ENCODE measurements at regions not wholly inside any gene's neighbourhood (a gene's known extent, or its start where the extent isn't known, plus 50 kb on each side); places are given as distances from the start of the nearest gene placed in this dataset.

DNA sequence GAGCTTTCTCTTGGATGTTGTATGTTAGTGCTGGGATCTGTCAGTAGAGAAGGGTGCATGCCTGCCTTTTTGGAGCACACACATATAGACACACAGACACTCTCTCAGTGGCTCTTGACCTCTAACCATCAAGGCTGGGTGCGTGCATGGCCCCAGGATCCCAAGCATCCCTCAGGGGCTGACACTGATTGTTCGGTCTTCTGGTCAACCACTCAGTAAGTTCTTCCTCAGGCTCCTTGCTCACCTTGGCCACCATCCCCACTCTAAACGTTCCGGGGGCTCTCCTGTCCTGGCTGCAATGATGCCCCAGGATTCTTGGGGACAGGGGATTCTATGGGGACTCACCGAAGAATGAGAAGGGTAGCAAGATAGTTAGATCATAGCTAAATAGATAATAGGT, 179.6 kb downstream of the SHOX start:
- H3K9me3 ChIP-seq (ENCODE audit: low read length) = no peaks in the 10 kb centered on the region
- H2AFZ ChIP-seq (ENCODE audit: low read depth, low read length) = no peak overlapping the region
- H3K36me3 ChIP-seq (ENCODE audit: insufficient read depth, low read length) = no peaks in the 10 kb centered on the region
- H3K27me3 ChIP-seq (ENCODE audit: insufficient read depth, low read length) = peaks cover 10% of the 10 kb centered on the region
- no peak overlapping the region for H3K4me3 ChIP-seq (ENCODE audit: low read length)
- no peaks in the 10 kb centered on the region for H3K4me1 ChIP-seq (ENCODE audit: insufficient read depth, low read length)

DNA sequence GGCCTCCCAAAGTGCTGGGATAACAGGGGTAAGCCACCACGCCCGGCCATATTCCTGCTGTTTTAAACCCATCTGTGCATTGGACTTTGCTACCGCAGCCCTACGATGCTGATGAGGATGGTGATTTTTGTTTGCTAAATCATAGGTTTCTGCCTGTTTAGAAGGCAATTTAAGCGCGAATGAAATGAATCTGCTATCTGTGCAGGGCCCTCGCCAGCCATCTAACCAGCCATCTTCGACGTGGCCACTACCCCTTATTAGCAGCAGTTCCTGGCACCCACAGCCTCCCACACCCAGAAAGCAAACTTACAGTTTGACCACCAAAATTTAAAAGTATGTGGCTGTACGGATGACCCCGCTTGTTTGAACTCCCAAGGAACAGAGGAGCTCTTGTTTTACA, 178.5 kb downstream of the SHOX start:
- H2AFZ ChIP-seq (ENCODE audit: low read depth, low read length) = no peak overlapping the region
- H3K4me3 ChIP-seq (ENCODE audit: low read length) = no peak overlapping the region
- H3K9me3 ChIP-seq (ENCODE audit: low read length) = no peaks in the 10 kb centered on the region
- H3K27me3 ChIP-seq (ENCODE audit: insufficient read depth, low read length) = peaks cover 10% of the 10 kb centered on the region
- H3K4me1 ChIP-seq (ENCODE audit: insufficient read depth, low read length) = no peaks in the 10 kb centered on the region
- no peaks in the 10 kb centered on the region for H3K36me3 ChIP-seq (ENCODE audit: insufficient read depth, low read length)

DNA sequence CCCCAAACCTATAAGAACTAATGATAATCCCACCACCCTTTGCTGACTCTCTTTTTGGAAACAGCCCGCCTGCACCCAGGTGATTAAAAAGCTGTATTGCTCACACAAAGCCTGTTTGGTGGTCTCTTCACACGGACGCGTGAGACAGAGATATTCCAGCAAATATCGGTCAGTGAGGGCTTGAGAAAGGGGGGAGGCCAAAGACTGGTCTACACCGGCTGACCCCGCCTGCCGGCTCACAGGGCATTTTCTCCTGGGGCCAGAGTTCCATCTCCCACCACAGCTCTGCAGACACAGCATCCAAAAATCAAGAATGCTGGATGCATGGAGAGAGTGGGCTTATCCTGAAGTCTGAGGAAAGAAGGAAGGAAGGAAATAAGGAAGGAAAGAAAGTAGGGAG, 176.0 kb downstream of the SHOX start:
- no peaks in the 10 kb centered on the region for H3K36me3 ChIP-seq (ENCODE audit: insufficient read depth, low read length)
- no peak overlapping the region for H2AFZ ChIP-seq (ENCODE audit: low read depth, low read length)
- H3K4me1 ChIP-seq (ENCODE audit: insufficient read depth, low read length) = no peaks in the 10 kb centered on the region
- peaks cover 10% of the 10 kb centered on the region for H3K27me3 ChIP-seq (ENCODE audit: insufficient read depth, low read length)
- H3K9me3 ChIP-seq (ENCODE audit: low read length) = no peaks in the 10 kb centered on the region
- H3K4me3 ChIP-seq (ENCODE audit: low read length) = no peak overlapping the region

DNA sequence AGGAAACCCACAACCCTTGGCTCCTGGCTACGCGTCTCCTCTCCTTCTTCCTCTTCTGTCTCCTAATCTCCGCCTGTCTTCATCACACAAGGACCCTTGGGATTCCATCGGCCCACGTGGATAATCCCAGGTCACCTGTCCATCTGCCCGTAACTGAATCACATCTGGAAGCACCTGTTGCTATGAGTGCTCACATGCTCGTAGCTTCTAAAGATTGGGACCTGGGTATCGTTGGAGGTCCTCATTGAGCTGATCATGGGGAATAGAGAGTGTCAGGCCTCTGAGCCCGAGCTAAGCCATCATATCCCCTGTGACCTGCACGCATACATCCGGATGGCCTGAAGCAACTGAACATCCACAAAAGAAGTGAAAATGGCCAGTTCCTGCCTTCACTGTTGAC, 175.4 kb downstream of the SHOX start:
- no peak overlapping the region for H2AFZ ChIP-seq (ENCODE audit: low read depth, low read length)
- H3K27me3 ChIP-seq (ENCODE audit: insufficient read depth, low read length) = peaks cover 10% of the 10 kb centered on the region
- H3K4me1 ChIP-seq (ENCODE audit: insufficient read depth, low read length) = no peaks in the 10 kb centered on the region
- H3K9me3 ChIP-seq (ENCODE audit: low read length) = no peaks in the 10 kb centered on the region
- H3K4me3 ChIP-seq (ENCODE audit: low read length) = no peak overlapping the region
- H3K36me3 ChIP-seq (ENCODE audit: insufficient read depth, low read length) = no peaks in the 10 kb centered on the region

DNA sequence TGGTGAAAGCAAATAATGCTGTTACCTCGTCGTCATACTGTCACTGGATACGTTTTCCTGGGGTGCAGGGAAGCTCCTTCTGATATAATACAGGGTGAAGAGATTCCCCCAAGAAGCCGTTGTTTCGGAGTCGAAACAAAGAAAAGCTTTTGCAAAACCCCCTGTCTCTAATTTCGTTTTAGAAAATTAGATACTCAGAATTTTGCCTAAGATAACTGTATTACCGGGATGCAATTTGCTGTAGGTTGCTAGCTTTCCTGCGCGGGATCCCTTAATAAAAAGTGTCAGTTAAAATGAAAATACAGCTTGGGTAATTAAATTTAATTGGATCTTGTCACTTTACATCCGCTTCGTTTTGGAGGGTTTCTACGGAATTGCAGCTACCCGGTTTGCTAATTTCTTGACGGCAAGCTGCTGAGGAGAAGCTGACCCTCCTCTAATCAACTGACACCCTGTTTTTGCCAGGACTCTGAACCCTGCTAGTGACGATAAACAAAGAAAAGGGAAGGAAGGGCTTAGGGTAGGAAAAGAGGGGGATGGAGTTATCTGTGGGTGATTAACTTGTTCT, 174.6 kb downstream of the SHOX start:
- H2AFZ ChIP-seq (ENCODE audit: low read depth, low read length) = no peak overlapping the region
- peaks cover 10% of the 10 kb centered on the region for H3K27me3 ChIP-seq (ENCODE audit: insufficient read depth, low read length)
- H3K4me3 ChIP-seq (ENCODE audit: low read length) = no peak overlapping the region
- H3K9me3 ChIP-seq (ENCODE audit: low read length) = no peaks in the 10 kb centered on the region
- no peaks in the 10 kb centered on the region for H3K36me3 ChIP-seq (ENCODE audit: insufficient read depth, low read length)
- no peaks in the 10 kb centered on the region for H3K4me1 ChIP-seq (ENCODE audit: insufficient read depth, low read length)

DNA sequence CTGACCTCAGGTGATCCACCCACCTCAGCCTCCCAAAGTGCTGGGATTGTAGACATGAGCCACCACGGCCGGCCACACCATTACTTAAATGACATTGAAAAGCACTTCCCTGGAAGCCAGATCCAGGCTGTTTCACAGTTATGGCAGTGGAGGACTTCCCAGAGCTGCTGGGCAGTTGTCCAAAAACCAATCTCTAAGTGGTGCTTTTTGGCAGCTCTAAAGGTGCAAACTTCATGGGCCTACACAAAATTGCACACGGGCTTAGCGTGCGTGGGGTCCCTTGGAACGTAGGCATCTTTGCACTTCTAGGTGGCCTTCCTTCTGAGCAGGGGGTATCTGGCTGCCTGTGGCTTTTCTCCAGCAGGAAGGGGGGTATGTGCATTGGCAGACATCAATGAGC, 172.3 kb downstream of the SHOX start:
- Histone ChIP-seq H3K9me3 (ENCODE audit: low read length) (no peaks in the 10 kb centered on the region), H2AFZ (ENCODE audit: low read depth, low read length) (no peak overlapping the region), H3K36me3 (ENCODE audit: insufficient read depth, low read length) (no peaks in the 10 kb centered on the region), H3K4me1 (ENCODE audit: insufficient read depth, low read length) (no peaks in the 10 kb centered on the region), H3K27me3 (ENCODE audit: insufficient read depth, low read length) (peaks cover 10% of the 10 kb centered on the region), H3K4me3 (ENCODE audit: low read length) (no peak overlapping the region)

DNA sequence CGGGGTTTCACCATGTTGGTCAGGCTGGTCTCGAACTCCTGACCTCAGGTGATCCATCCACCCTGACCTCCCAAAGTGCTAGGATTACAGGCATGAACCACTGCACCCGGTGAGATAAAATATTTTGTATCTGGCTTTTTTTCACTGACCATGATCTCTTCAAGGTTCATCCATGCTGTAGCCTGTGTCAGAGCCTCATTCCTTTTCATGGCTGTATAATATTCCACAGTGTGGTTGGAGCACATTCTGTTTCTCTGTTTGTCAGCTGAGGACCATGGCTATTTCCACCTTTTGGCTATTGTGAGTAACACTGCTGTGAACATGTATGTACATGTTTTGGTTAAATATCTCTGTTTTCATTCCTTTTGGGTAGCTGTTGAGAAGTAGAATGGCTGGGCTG, 169.2 kb downstream of the SHOX start:
- H3K36me3 ChIP-seq (ENCODE audit: insufficient read depth, low read length) = no peaks in the 10 kb centered on the region
- H2AFZ ChIP-seq (ENCODE audit: low read depth, low read length) = no peak overlapping the region
- no peaks in the 10 kb centered on the region for H3K27me3 ChIP-seq (ENCODE audit: insufficient read depth, low read length)
- no peak overlapping the region for H3K4me3 ChIP-seq (ENCODE audit: low read length)
- no peaks in the 10 kb centered on the region for H3K9me3 ChIP-seq (ENCODE audit: low read length)
- no peaks in the 10 kb centered on the region for H3K4me1 ChIP-seq (ENCODE audit: insufficient read depth, low read length)

DNA sequence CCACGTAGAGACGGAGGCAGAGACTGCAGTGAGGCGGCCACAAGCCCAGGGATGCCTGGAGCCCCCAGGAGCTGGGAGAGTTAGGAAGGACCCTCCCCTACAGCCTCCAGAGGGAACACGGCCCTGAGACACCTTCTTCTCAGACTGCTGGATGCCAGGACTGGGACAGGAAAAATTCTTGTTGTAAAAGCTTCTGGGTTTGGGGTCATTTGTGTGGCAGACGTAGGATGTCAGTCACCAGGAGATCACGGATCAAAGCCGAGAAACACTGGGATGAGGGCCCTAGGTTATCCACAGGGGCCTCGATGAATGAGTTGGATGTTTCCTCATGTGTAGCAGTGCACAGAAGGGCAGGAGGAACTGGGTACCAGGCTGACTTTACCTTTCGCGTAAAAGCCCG, 163.7 kb downstream of the SHOX start:
- Histone ChIP-seq H3K36me3 (ENCODE audit: insufficient read depth, low read length) (no peaks in the 10 kb centered on the region), H3K9me3 (ENCODE audit: low read length) (no peaks in the 10 kb centered on the region), H3K4me3 (ENCODE audit: low read length) (no peak overlapping the region), H3K27me3 (ENCODE audit: insufficient read depth, low read length) (peaks cover 16% of the 10 kb centered on the region), H3K4me1 (ENCODE audit: insufficient read depth, low read length) (no peaks in the 10 kb centered on the region), H2AFZ (ENCODE audit: low read depth, low read length) (no peak overlapping the region)

DNA sequence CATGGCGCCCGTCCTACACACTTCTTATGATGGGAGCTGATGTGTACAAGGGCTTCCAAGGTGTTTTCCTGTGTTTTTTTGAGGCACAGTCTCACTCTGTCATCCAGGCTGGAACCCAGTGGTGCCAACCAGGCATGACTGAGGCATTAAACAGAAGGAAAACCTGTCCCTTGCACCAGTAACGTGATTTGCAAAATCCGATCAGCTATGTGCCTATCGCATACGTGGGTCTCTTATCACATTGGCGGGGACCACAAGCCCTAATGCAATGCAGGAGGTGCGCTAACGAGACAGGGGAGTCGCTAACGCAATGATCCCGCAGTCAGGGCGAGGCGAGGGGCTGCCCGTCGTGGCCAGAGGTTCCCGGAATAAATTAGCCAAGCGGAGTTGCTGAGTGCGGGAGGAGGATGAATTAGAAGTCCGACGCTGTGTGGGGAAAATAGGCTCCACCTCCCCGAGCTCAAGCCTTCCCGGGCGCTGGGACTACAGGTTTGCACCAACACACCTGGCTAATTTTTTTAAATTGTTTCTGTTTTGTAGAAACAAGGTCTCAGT, 162.7 kb downstream of the SHOX start:
- H3K4me3 ChIP-seq (ENCODE audit: low read length) = no peak overlapping the region
- H3K9me3 ChIP-seq (ENCODE audit: low read length) = no peaks in the 10 kb centered on the region
- no peaks in the 10 kb centered on the region for H3K36me3 ChIP-seq (ENCODE audit: insufficient read depth, low read length)
- H2AFZ ChIP-seq (ENCODE audit: low read depth, low read length) = no peak overlapping the region
- H3K27me3 ChIP-seq (ENCODE audit: insufficient read depth, low read length) = peaks cover 16% of the 10 kb centered on the region
- no peaks in the 10 kb centered on the region for H3K4me1 ChIP-seq (ENCODE audit: insufficient read depth, low read length)

DNA sequence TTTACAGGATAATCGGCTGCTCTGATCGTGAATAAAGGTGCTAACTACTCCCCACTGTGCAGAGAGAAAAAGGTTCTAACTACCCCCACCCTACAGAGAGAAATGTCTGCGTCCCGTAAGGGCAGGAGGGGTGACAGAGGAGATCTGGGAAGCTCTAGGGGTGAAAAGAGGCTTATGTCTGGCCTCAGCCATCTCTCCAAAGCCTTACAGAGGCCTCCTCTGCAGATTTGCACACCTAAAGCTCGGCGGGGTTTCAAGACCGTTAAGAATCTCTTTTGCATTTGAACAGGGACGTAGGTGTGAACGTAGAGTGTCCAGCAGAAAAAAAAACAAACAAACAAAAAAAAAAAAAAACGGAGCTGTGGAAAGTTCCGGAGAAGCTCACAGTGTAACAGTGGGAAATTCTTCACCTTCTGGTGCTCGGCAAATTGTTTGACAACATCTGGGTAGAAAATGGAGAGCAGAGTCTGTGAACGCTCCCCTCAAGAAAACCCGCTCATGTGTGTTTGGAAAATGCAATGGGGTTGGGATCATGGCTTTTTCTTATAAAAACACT, 161.0 kb downstream of the SHOX start:
- Histone ChIP-seq H2AFZ (ENCODE audit: low read depth, low read length) (no peak overlapping the region), H3K27me3 (ENCODE audit: insufficient read depth, low read length) (peaks cover 16% of the 10 kb centered on the region), H3K4me3 (ENCODE audit: low read length) (no peak overlapping the region), H3K4me1 (ENCODE audit: insufficient read depth, low read length) (no peaks in the 10 kb centered on the region), H3K9me3 (ENCODE audit: low read length) (no peaks in the 10 kb centered on the region), H3K36me3 (ENCODE audit: insufficient read depth, low read length) (no peaks in the 10 kb centered on the region)

DNA sequence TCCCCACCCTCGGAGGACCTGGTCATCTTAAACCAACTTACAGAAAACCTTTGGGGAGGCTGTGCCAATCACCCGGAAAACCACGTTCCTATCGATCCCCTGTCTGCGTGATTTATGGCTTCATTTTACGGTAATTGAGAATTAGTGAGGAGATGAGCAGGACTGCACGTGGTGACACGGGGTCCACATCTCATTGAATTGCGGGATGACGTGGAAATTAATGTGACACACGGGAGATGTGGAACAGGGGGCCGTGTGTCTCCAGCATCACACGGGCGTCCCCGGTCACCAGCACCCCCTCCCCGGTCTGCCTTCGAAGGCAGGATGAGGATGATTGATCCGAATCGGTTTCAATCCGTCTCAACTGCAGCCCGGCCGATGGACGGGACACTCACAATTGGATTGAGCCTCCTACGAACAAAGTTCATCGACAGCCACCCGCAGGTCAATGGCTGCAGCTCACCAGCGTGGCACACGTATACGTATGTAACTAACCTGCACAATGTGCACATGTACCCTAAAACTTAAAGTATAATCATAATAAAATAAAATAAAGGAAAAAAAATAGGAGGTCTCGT, 160.3 kb downstream of the SHOX start:
- H3K4me3 ChIP-seq (ENCODE audit: low read length) = no peak overlapping the region
- H2AFZ ChIP-seq (ENCODE audit: low read depth, low read length) = no peak overlapping the region
- no peaks in the 10 kb centered on the region for H3K4me1 ChIP-seq (ENCODE audit: insufficient read depth, low read length)
- H3K27me3 ChIP-seq (ENCODE audit: insufficient read depth, low read length) = peaks cover 16% of the 10 kb centered on the region
- no peaks in the 10 kb centered on the region for H3K36me3 ChIP-seq (ENCODE audit: insufficient read depth, low read length)
- H3K9me3 ChIP-seq (ENCODE audit: low read length) = no peaks in the 10 kb centered on the region

DNA sequence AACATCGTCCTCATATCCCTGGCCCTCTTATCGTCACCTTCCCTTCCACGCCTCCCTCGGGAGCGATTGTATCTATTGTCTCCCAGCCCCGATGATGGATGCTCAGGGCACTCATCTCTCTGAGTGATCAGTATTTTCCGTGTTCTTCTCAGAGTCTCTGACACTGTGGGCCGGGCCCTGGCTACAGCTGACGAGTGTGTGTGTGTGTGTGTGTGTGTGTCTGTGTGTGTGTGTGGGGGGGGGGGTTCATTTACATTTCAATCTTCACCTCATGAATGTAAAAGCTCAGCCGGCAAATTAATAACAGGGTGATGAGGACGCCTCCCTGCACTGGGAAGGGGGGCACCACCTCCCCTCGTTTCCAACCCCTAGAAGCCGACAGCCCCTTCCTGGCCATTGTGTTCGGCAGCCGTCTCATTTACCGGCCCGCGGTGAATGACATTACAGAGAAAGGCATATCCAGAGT, 159.5 kb downstream of the SHOX start:
- H3K4me1 ChIP-seq (ENCODE audit: insufficient read depth, low read length) = no peaks in the 10 kb centered on the region
- no peak overlapping the region for H3K4me3 ChIP-seq (ENCODE audit: low read length)
- no peak overlapping the region for H2AFZ ChIP-seq (ENCODE audit: low read depth, low read length)
- no peaks in the 10 kb centered on the region for H3K36me3 ChIP-seq (ENCODE audit: insufficient read depth, low read length)
- H3K27me3 ChIP-seq (ENCODE audit: insufficient read depth, low read length) = peaks cover 16% of the 10 kb centered on the region
- H3K9me3 ChIP-seq (ENCODE audit: low read length) = no peaks in the 10 kb centered on the region

DNA sequence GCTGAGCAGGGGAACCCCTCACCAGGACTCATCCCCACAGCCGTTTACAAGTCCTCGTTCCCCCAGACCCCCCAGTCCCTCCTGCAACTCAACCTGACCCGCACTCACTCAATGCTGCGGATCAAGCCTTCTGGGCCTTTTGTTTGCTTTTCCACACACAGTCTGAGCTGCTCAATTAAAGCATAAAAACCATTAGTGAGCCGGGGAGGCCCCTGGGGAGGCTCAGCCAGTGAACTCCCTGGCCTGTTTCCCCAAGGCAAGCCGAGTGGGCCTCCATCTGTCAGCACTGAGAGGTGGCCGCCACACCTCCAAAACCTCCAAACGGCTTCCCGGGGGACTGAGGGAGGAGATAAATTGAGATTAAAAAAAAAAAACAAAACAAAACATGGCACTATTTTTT, 158.5 kb downstream of the SHOX start:
- no peak overlapping the region for H2AFZ ChIP-seq (ENCODE audit: low read depth, low read length)
- H3K4me3 ChIP-seq (ENCODE audit: low read length) = no peak overlapping the region
- H3K9me3 ChIP-seq (ENCODE audit: low read length) = no peaks in the 10 kb centered on the region
- H3K36me3 ChIP-seq (ENCODE audit: insufficient read depth, low read length) = no peaks in the 10 kb centered on the region
- peaks cover 16% of the 10 kb centered on the region for H3K27me3 ChIP-seq (ENCODE audit: insufficient read depth, low read length)
- no peaks in the 10 kb centered on the region for H3K4me1 ChIP-seq (ENCODE audit: insufficient read depth, low read length)
